ENCODE measurements at regions not wholly inside any gene's neighbourhood (a gene's known extent, or its start where the extent isn't known, plus 50 kb on each side); places are given as distances from the start of the nearest gene placed in this dataset.

GRCh38 chr2:217297096-217297495 is 437.2 kb upstream of the TNP1 start:
- no peak for DNase-seq (ENCODE audit: low spot score)

GRCh38 chr2:217294818-217295217 is 435.0 kb upstream of the TNP1 start:
- DNase-seq (ENCODE audit: low spot score), result no peak

- no peak for DNase-seq (ENCODE audit: low spot score)
These were observed 434.3 kb upstream of the TNP1 start for GRCh38 chr2:217294211-217294610.

GRCh38 chr2:217293607-217294006 is 433.7 kb upstream of the TNP1 start:
- DNase-seq (ENCODE audit: low spot score), result no peak

- DNase-seq (ENCODE audit: low spot score), result no peak
These were observed 433.2 kb upstream of the TNP1 start for GRCh38 chr2:217293046-217293445.

GRCh38 chr2:217291259-217291658 is 431.4 kb upstream of the TNP1 start:
- no peak for DNase-seq (ENCODE audit: low spot score)

GRCh38 chr2:217290467-217290866 is 430.6 kb upstream of the TNP1 start:
- no peak for DNase-seq (ENCODE audit: low spot score)

- no peak for DNase-seq (ENCODE audit: low spot score)
These were observed 430.0 kb upstream of the TNP1 start for GRCh38 chr2:217289907-217290280.

GRCh38 chr2:217289177-217289906 is 429.5 kb upstream of the TNP1 start:
- no peak for DNase-seq (ENCODE audit: low spot score)

- DNase-seq (ENCODE audit: low spot score), result no peak
These were observed 428.7 kb upstream of the TNP1 start for GRCh38 chr2:217288472-217289063.

GRCh38 chr2:217286833-217287232 is 427.0 kb upstream of the TNP1 start:
- no peak for DNase-seq (ENCODE audit: low spot score)

GRCh38 chr2:217285926-217286325 is 426.1 kb upstream of the TNP1 start:
- DNase-seq (ENCODE audit: low spot score), result no peak

GRCh38 chr2:217283460-217283859 is 423.6 kb upstream of the TNP1 start:
- DNase-seq (ENCODE audit: low spot score), result no peak

GRCh38 chr2:217282531-217282930 is 422.7 kb upstream of the TNP1 start:
- no peak for DNase-seq (ENCODE audit: low spot score)

GRCh38 chr2:217279556-217279955 is 419.7 kb upstream of the TNP1 start:
- no peak for DNase-seq (ENCODE audit: low spot score)

- DNase-seq (ENCODE audit: low spot score), result no peak
These were observed 419.3 kb upstream of the TNP1 start for GRCh38 chr2:217279140-217279539.

- DNase-seq (ENCODE audit: low spot score), result peak; percentile 72
These were observed 418.0 kb upstream of the TNP1 start for GRCh38 chr2:217277646-217278398.

GRCh38 chr2:217276433-217276832 is 416.6 kb upstream of the TNP1 start:
- DNase-seq (ENCODE audit: low spot score), result no peak

GRCh38 chr2:217275091-217275490 is 415.2 kb upstream of the TNP1 start:
- DNase-seq (ENCODE audit: low spot score), result no peak

- no peak for DNase-seq (ENCODE audit: low spot score)
These were observed 414.7 kb upstream of the TNP1 start for GRCh38 chr2:217274578-217274977.

- DNase-seq (ENCODE audit: low spot score), result no peak
These were observed 414.0 kb upstream of the TNP1 start for GRCh38 chr2:217273851-217274250.

GRCh38 chr2:217273162-217273561 is 413.3 kb upstream of the TNP1 start:
- no peak for DNase-seq (ENCODE audit: low spot score)

GRCh38 chr2:217271813-217272212 is 411.9 kb upstream of the TNP1 start:
- no peak for DNase-seq (ENCODE audit: low spot score)

Measured in putamen (tissue), 1 donor.